Liver (tissue), 8 donors: ENCODE measurements at regions not wholly inside any gene's neighbourhood (a gene's known extent, or its start where the extent isn't known, plus 50 kb on each side); places are given as distances from the start of the nearest gene placed in this dataset.

Source experiments
- DNase-seq: peaks from one replicate; pipeline ENCODE4 v3.0.0-alpha.2; 2017; ENCODE audit warnings: low spot score
- H3K27ac ChIP-seq, 2 donors: one replicate each; pipeline ENCODE4 v1.7.0; 2013; ENCODE audit warnings: inconsistent platforms in 2 of 2, low read length in 2 of 2, control low read depth in 1 of 2, low read depth in 1 of 2, mild to moderate bottlenecking in 1 of 2
- H3K27me3 ChIP-seq, 4 donors: one replicate each; pipeline versions ENCODE4 v1.6.1 to v1.7.0; 2013; ENCODE audit warnings: low read length in 3 of 4, inconsistent platforms in 1 of 4, mild to moderate bottlenecking in 1 of 4, moderate library complexity in 1 of 4; ENCODE audit not compliant: control insufficient read depth in 4 of 4, insufficient read depth in 4 of 4
- H3K36me3 ChIP-seq, 4 donors: one replicate each; pipeline versions ENCODE4 v1.6.1 to v1.7.0; 2013; ENCODE audit warnings: low read length in 3 of 4, mild to moderate bottlenecking in 3 of 4, low read depth in 1 of 4, moderate library complexity in 1 of 4; ENCODE audit not compliant: control insufficient read depth in 4 of 4, insufficient read depth in 3 of 4
- H3K4me1 ChIP-seq, 4 donors: one replicate each; pipeline versions ENCODE4 v1.6.1 to v1.7.0; 2013; ENCODE audit warnings: low read length in 3 of 4, mild to moderate bottlenecking in 3 of 4, moderate library complexity in 1 of 4; ENCODE audit not compliant: control insufficient read depth in 4 of 4, insufficient read depth in 4 of 4
- H3K4me3 ChIP-seq, 3 donors: one replicate each; pipeline versions ENCODE4 v1.6.1 to v1.7.0; 2013; ENCODE audit warnings: low read length in 3 of 3, control low read depth in 1 of 3, low read depth in 1 of 3, mild to moderate bottlenecking in 1 of 3
- H3K9ac ChIP-seq, 2 donors: one replicate each; pipeline ENCODE4 v1.7.0; 2013; ENCODE audit warnings: low read length in 2 of 2, mild to moderate bottlenecking in 2 of 2, moderate library complexity in 2 of 2, control low read depth in 1 of 2, low read depth in 1 of 2
- H3K9me3 ChIP-seq, 4 donors: one replicate each; pipeline versions ENCODE4 v1.6.1 to v1.7.0; 2013; ENCODE audit warnings: low read length in 3 of 4; ENCODE audit not compliant: control insufficient read depth in 4 of 4
- CTCF ChIP-seq: fragments of 150-350 bp; IDR thresholded peaks from 2 replicates; pipeline ENCODE4 v1.5.1; 2017; ENCODE audit warnings: improper control_type of control experiment, low read depth, low read length; ENCODE audit not compliant: missing input control
- EGR1 ChIP-seq, 2 donors: IDR thresholded peaks; 2 replicates each; pipeline ENCODE4 v1.6.1; 2016 to 2018; ENCODE audit warnings: antibody characterized with exemption in 2 of 2, low read depth in 2 of 2
- FOXA1 ChIP-seq: IDR thresholded peaks from 2 replicates; pipeline ENCODE4 v1.6.1; 2016; ENCODE audit warnings: antibody characterized with exemption
- FOXA2 ChIP-seq: IDR thresholded peaks from 2 replicates; pipeline ENCODE4 v1.6.1; 2016; ENCODE audit warnings: antibody characterized with exemption
- GABPA ChIP-seq, 2 donors: IDR thresholded peaks in 1 of 2; conservative IDR thresholded peaks in 1 of 2; 2 replicates each; pipeline ENCODE4 v1.6.1; 2016; ENCODE audit warnings: antibody characterized with exemption in 2 of 2, mild to moderate bottlenecking in 1 of 2, moderate library complexity in 1 of 2
- HNF4A ChIP-seq, 2 donors: conservative IDR thresholded peaks; 2 replicates each; pipeline ENCODE4 v1.6.1; 2016; ENCODE audit warnings: antibody characterized with exemption in 2 of 2, mild to moderate bottlenecking in 2 of 2
- HNF4G ChIP-seq: IDR thresholded peaks from 2 replicates; pipeline ENCODE4 v1.6.1; 2016; ENCODE audit warnings: antibody characterized with exemption
- JUND ChIP-seq, 2 donors: IDR thresholded peaks; 2 replicates each; pipeline ENCODE4 v1.6.1; 2016; ENCODE audit warnings: antibody characterized with exemption in 2 of 2
- NR2F2 ChIP-seq: IDR thresholded peaks from 2 replicates; pipeline ENCODE4 v1.6.1; 2016; ENCODE audit warnings: antibody characterized with exemption
- RAD21 ChIP-seq, 2 donors: IDR thresholded peaks; 2 replicates each; pipeline ENCODE4 v1.6.1; 2016; ENCODE audit warnings: antibody characterized with exemption in 2 of 2, mild to moderate bottlenecking in 2 of 2
- REST ChIP-seq: IDR thresholded peaks from 2 replicates; pipeline ENCODE4 v1.6.1; 2016; ENCODE audit warnings: antibody characterized with exemption, mild to moderate bottlenecking
- RXRA ChIP-seq, 2 donors: IDR thresholded peaks; 2 replicates each; pipeline ENCODE4 v1.6.1; 2017 to 2018; ENCODE audit warnings: antibody characterized with exemption in 2 of 2, mild to moderate bottlenecking in 1 of 2
- SP1 ChIP-seq: IDR thresholded peaks from 2 replicates; pipeline ENCODE4 v1.6.1; 2018; ENCODE audit warnings: antibody characterized with exemption, mild to moderate bottlenecking
- TAF1 ChIP-seq: conservative IDR thresholded peaks from 2 replicates; pipeline ENCODE4 v1.6.1; 2016; ENCODE audit warnings: antibody characterized with exemption, mild to moderate bottlenecking
- YY1 ChIP-seq: IDR thresholded peaks from 2 replicates; pipeline ENCODE4 v1.6.1; 2016; ENCODE audit warnings: antibody characterized with exemption, mild to moderate bottlenecking
- WGBS: extraction: QIAGEN DNeasy Blood & Tissue Kit; methylation state at CpG from one replicate; pipeline ENCODE4 v1.1.7; 2013; 5-methylcytosine and 5-hydroxymethylcytosine counted together
- TF ChIP-seq, protein P1 (sequence below): IDR thresholded peaks from 2 replicates; pipeline ENCODE4 v1.6.1; 2016; ENCODE audit warnings: antibody characterized with exemption
- TF ChIP-seq, protein P2 (sequence below): IDR thresholded peaks from 2 replicates; pipeline ENCODE4 v1.6.1; 2016; ENCODE audit warnings: antibody characterized with exemption
- TF ChIP-seq, protein P3 (sequence below): IDR thresholded peaks from 2 replicates; pipeline ENCODE4 v1.6.1; 2016; ENCODE audit warnings: antibody characterized with exemption
- donor health status: healthy.
- donor health status: healthy.
- donor health status: healthy.
- donor health status: healthy.
- donor health status: healthy.

DNA sequence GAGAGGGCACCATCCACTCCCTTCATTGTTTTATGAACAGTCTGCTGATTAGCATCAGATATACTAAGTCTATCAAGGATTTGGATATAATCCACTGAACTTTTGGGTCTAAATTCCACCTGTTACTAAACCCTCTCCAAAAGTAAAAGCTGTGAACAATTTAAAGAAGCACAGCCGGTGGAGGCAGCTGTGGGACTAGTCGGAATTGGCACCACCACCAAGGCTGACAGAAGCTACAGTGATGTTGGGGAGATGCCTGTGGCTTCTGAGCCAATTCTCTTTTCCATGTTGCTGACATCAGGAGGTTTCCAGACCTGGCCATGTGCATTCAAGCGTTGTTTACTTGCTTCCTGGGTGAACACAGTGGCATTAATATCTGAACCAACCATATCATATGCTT, 679.0 kb upstream of the CA10 start (continued):
- TF ChIP-seq FOXA2 (no peak), FOXA1 (no peak), YY1 (no peak), SP1 (no peak), RAD21 (IDR thresholded peaks at IDR 0.05) (no peak), HNF4A (conservative IDR thresholded peaks at IDR 0.05) (no peak), HNF4G (no peak)
- TF ChIP-seq, protein P1, sequence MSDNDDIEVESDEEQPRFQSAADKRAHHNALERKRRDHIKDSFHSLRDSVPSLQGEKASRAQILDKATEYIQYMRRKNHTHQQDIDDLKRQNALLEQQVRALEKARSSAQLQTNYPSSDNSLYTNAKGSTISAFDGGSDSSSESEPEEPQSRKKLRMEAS, result no peak

DNA sequence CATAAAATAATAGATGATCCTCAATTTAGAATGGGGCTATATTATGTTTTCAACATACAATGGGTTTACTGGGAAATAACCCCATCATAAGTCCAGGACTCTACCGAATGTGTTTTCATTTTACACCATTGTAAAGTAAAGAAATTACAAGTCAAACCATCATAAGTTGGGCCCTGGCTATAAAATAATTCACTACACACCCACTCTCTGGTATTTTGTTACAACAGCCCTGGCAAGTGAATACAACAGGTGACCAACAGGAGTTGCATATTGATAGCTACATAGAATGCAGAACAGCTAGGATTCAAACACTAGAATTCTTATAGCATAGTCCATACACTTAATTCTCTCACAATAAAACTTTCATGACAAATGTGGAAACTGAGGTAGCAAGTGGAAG, 673.0 kb upstream of the CA10 start:
- TF ChIP-seq FOXA1 (no peak), TAF1 (no peak), NR2F2 (no peak), HNF4G (no peak), CTCF (no peak), REST (no peak), EGR1 (IDR thresholded peaks at IDR 0.05; ENCODE audit: low read depth in 2 of 2) (no peak), SP1 (no peak), GABPA (IDR thresholded peaks at IDR 0.05 in 1 of 2, conservative IDR thresholded peaks at IDR 0.05 in 1 of 2) (no peak), RAD21 (IDR thresholded peaks at IDR 0.05) (no peak), YY1 (no peak), FOXA2 (no peak), HNF4A (conservative IDR thresholded peaks at IDR 0.05) (no peak), RXRA (IDR thresholded peaks at IDR 0.05) (no peak), JUND (IDR thresholded peaks at IDR 0.05) (no peak)
- TF ChIP-seq, protein P2, sequence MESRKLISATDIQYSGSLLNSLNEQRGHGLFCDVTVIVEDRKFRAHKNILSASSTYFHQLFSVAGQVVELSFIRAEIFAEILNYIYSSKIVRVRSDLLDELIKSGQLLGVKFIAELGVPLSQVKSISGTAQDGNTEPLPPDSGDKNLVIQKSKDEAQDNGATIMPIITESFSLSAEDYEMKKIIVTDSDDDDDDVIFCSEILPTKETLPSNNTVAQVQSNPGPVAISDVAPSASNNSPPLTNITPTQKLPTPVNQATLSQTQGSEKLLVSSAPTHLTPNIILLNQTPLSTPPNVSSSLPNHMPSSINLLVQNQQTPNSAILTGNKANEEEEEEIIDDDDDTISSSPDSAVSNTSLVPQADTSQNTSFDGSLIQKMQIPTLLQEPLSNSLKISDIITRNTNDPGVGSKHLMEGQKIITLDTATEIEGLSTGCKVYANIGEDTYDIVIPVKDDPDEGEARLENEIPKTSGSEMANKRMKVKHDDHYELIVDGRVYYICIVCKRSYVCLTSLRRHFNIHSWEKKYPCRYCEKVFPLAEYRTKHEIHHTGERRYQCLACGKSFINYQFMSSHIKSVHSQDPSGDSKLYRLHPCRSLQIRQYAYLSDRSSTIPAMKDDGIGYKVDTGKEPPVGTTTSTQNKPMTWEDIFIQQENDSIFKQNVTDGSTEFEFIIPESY, result no peak
- TF ChIP-seq, protein P3, sequence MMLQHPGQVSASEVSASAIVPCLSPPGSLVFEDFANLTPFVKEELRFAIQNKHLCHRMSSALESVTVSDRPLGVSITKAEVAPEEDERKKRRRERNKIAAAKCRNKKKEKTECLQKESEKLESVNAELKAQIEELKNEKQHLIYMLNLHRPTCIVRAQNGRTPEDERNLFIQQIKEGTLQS, result no peak
- TF ChIP-seq, protein P1, result no peak
- DNase-seq, result no peak
- peaks cover 2 to 6% (median 5%) of the 10 kb centered on the region in 4 donors for H3K4me1 ChIP-seq
- H3K27me3 ChIP-seq, result no peaks in the 10 kb centered on the region
- no peak overlapping the region for H3K27ac ChIP-seq
- H3K36me3 ChIP-seq, result no peaks in the 10 kb centered on the region
- no peak overlapping the region for H3K4me3 ChIP-seq
- WGBS, result 73% methylated on average over 1 of the region's 1 CpG
- H3K9ac ChIP-seq, result no peak overlapping the region
- H3K9me3 ChIP-seq, result no peaks in the 10 kb centered on the region
